VCaP (cell line): ENCODE measurements at regions not wholly inside any gene's neighbourhood (a gene's known extent, or its start where the extent isn't known, plus 50 kb on each side); places are given as distances from the start of the nearest gene placed in this dataset.

Experiments
- H3K27ac ChIP-seq: fragments of 450-650 bp; 2 replicates; pipeline ENCODE4 v1.5.1; 2017
- CTCF ChIP-seq: fragments of 450-650 bp; conservative IDR thresholded peaks from 2 replicates; pipeline ENCODE4 v1.5.1; 2017; ENCODE audit warnings: mild to moderate bottlenecking, moderate library complexity

DNA sequence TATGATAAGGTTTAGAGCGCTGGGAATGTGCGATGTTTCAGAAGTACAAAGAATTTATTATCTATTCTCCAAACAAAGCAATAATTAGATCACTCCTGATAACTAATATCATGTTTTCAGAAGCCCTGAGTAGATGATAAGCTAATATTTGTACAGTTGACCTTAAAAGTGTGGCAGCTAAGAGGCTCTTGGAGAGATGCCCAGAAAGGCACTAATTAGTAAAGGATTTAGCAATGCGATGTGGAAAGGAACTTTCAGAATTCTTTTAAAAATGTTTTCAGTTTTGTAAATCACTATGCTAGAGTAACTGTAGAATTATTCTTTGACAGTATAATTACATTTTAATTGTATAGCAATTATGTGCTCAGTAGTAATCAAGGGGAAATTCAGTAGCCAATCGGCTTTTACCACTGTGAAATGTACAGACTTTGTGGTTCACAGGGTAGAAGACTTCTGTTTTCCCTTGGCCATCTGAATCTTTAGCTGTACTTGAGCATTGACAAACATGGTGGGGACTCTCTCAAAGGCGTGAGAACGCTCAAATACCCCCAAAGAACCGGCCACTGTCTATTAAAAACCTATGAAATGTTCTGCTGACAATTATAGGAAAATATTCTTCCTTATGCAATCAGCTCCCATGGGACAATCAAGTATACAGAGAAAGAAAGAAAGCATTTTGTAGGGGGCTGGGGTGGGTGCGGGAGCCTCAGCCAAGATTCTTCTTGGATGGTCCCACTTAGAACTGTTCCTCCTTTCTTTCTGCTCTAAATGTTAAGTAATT, 262.8 kb upstream of the AGAP1 start:
- TF ChIP-seq CTCF, result no peak
- H3K27ac ChIP-seq, result no peak overlapping the region

GRCh38 chr2:235232449-235233433, 261.1 kb upstream of the AGAP1 start:
- no peak overlapping the region for H3K27ac ChIP-seq
- no peak for TF ChIP-seq CTCF

- TF ChIP-seq CTCF, result no peak
- no peak overlapping the region for H3K27ac ChIP-seq
Observed at GRCh38 chr2:235234736-235235135, 259.1 kb upstream of the AGAP1 start.

- TF ChIP-seq CTCF, result no peak
- H3K27ac ChIP-seq, result no peak overlapping the region
Observed at GRCh38 chr2:235235977-235236767, 257.7 kb upstream of the AGAP1 start.

- TF ChIP-seq CTCF, result no peak
- no peak overlapping the region for H3K27ac ChIP-seq
Observed at GRCh38 chr2:235238537-235238936, 255.3 kb upstream of the AGAP1 start.

GRCh38 chr2:235240574-235240973, 253.3 kb upstream of the AGAP1 start:
- no peak overlapping the region for H3K27ac ChIP-seq
- no peak for TF ChIP-seq CTCF
